HL-60/S4 treated with phorbol 12-myristate 13-acetate at 8.2 ng/mL for 4 days and 3 days (cell line): ENCODE measurements at regions not wholly inside any gene's neighbourhood (a gene's known extent, or its start where the extent isn't known, plus 50 kb on each side); places are given as distances from the start of the nearest gene placed in this dataset.
"Not testable (repeated sequence)": the region's sequence is repeated elsewhere in the genome, so short reads cannot be mapped to it uniquely, and the experiment has no call there.

ENCODE experiments used
- in situ Hi-C: fragments of 300-500 bp; cut with MboI; formaldehyde crosslinking; loops from 2 replicates; pipeline ENCODE4 v1.15.0; 2022; ENCODE audit warnings: low sequenced_read_pairs

- in situ Hi-C loops: no loop called here
These were observed 354.0 kb upstream of the BOD1L1 start for GRCh38 chr4:13981499-13981898.

DNA sequence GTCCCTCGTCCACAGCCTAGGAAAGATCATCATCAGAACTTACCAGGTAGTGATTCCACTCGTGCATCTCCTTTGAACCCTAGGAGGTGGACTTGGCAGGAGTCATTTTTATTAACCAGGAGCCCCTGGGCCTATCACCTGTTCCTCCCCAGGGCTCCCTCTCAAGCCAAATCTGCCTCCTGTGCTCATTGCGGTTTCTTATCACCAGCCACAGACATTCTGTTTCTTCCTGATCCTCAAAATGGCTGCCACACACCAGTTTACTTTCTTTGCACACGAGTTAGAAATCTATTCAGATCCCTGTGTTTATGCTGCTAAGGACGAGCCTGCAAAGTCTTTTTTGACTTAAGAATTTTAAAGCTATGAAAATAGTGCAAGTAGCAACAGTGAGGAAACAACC lies 354.5 kb upstream of the BOD1L1 start:
- in situ Hi-C loops: no loop called here

GRCh38 chr4:13983189-13983790 lies 355.8 kb upstream of the BOD1L1 start:
- in situ Hi-C loops: no loop called here

- in situ Hi-C loops: no loop called here
These were observed 357.7 kb upstream of the BOD1L1 start for GRCh38 chr4:13984991-13985800.

- in situ Hi-C loops: no loop called here
These were observed 358.3 kb upstream of the BOD1L1 start for GRCh38 chr4:13985837-13986236.

DNA sequence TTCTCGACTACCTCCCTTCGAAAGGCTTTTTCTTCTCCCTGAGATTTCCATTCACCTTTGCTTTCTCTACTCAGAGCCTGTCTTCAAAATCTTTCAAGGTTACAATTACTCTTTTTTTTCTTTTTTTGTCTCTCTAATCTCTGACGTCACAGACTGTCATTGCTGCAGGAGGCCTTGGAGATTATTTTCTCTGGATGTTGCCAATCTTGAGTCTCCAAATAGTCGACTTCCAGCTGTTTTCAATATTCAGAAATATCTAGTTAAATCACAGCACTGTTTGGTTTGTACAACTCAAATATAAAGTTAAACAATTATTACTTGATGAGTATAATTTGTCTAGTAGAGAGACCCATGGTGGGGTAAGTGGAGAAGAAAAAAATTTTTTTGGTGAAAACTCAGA lies 359.0 kb upstream of the BOD1L1 start:
- in situ Hi-C loops: no loop called here

GRCh38 chr4:13988353-13989305 lies 361.1 kb upstream of the BOD1L1 start:
- in situ Hi-C loops: no loop called here

- in situ Hi-C loops: no loop called here
These were observed 362.0 kb upstream of the BOD1L1 start for GRCh38 chr4:13989501-13989900.

- in situ Hi-C loops: no loop called here
These were observed 363.4 kb upstream of the BOD1L1 start for GRCh38 chr4:13990596-13991589.

DNA sequence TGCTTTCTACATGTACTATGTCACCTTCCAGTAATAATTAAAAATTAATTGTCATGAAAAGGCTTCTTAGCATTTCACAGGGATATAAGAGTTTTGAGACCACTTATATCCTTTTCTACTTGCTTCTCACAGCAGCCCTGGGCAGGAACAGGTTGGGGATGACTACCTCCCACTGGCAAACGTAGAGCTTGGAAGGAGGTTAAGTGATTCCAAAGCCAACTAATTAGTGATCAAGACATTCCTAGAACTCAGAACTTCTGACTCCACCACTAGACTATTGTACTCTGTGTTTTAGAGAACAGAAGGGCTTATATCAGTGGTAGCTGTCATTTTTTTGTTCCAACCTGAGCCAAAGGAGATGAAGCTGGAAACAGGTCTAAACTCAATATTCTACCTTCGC lies 364.5 kb upstream of the BOD1L1 start:
- in situ Hi-C loops: no loop called here

DNA sequence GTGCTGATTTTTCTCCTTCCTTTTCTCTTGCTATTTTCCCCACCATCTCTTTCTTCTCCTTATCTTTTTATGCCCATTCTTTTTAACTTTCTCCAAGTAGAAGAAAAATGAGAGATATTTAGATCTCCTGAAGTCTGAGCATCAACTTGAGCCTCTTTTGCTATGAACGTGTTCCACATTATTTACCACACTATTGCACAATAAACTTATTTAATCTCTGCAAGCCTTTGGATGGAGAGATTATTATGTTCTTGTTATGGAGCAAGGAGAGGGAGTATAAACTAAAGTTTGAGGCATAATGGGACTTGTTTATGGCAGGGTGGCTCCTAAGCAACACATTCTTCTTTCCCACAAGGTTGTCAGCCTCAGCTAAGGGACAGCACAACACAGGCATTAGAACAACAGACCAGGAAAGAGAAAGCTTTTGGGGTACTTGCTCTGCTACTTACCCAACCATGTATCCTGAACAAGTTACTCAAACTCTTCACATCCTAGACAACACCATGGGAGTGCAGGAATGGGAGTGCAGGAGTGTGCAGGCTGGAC lies 365.5 kb upstream of the BOD1L1 start:
- in situ Hi-C loops: no loop called here

- in situ Hi-C loops: no loop called here
These were observed 366.5 kb upstream of the BOD1L1 start for GRCh38 chr4:13994016-13994415.

- in situ Hi-C loops: no loop called here
These were observed 371.4 kb upstream of the BOD1L1 start for GRCh38 chr4:13998850-13999445.

DNA sequence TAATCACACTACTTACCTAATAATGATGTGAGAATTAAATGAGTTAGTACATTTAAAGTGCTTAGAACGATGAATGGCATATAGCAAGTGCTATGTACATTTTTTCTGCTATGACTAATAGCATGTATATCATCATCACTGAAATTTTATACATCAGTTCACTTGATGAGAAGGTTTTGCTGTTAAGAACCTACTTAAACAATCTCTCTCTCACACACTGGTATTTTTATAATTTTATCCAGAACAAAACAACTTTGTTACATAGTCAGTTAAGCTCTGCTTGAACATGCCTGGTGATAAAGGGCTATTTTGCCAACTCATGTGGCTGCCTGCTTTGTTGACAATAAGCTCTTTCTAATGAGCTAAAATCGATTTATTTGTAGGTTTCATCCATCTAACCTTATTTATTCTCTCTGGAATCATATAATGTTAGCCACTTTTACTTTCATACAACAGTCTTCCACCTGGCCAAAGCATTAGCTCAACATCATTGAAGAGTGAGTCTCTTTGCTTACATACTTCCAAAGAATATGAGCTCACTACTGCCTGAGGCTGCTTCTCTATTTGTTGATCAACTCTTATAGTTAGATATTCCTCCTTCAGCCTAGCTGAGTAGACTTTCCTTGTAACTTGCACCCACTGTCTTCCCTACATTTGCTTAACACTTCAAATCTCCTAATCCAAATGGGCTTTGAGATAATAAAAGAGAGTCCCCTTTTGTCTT lies 372.7 kb upstream of the BOD1L1 start:
- in situ Hi-C loops: no loop called here

GRCh38 chr4:14002331-14002730 lies 374.8 kb upstream of the BOD1L1 start:
- in situ Hi-C loops: not testable (repeated sequence)

DNA sequence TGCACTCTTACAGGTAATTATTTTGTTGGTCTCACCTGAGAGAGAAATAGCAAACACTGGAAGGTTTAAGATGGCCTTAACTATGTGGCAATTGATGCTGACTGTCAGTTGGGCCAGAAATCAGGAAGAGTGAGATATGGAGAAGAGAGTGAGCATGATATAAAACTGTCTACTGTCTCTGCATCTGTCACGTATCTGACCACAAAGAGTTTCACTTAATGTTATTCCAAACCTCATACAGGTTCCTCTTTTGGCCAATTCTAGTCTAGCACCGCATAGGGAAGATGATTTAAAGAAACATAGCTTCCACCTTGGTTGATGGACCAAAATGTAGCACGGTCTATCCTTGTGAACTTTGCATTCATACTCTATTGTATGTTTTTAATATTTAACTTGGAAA lies 381.0 kb upstream of the BOD1L1 start:
- in situ Hi-C loops: no loop called here

DNA sequence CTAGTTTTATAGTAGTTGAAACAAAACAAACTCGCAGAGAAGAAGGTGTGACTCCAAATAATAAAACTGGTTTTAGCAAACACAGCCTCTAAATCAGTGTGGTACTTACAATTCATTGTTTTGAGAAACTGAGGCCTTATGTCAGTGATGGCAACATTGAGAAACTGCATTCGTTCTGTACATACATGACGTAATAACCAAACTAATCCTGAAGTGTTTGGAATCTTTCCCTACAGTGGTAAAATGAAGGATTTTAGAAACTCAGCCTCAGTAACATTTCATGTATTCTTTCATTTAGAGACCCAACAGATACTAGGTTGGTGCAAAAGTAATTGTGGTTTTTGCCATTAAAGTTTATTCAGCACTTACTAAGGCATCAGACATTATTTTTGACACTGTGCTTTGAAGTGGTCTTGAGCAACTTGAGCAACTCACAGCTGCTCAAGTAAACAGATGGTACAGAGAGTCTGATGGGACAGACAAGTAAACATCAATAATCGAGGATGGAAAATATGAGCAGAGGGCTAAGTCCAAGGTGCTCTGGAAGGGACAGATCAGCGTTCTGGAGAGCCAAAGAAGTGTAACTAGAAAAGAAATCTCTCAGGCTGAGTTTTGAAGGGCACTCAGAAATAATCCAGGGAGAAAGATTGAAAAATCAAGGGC lies 390.8 kb upstream of the BOD1L1 start:
- in situ Hi-C loops: no loop called here

DNA sequence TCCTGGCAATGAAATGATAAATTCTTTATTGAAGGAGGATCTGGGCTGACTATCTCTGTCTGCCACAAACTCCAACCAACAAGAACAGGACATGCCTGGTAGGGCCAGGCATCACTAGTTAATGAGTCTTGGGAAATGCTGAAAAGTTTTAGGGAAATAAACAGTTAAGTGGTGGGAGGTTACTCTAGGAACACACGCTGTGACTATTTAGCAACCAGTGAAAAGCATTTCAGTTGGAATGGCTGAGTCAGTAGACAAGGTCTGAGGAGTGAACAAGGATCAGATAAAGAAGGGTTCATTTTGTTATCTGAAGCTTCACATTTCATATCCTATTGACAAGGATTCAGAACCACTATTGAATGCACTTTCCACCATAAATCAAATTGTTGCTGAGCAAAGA lies 394.9 kb upstream of the BOD1L1 start:
- in situ Hi-C loops: no loop called here
